Spleen (tissue), 11 donors: ENCODE measurements at regions not wholly inside any gene's neighbourhood (a gene's known extent, or its start where the extent isn't known, plus 50 kb on each side); places are given as distances from the start of the nearest gene placed in this dataset.

Experiments used
- DNase-seq: peaks from one replicate; pipeline ENCODE4 v3.0.0-alpha.2; 2020
- H3K27ac ChIP-seq, 8 donors: fragments of 200-600 bp; sonication (generic) in 7 of 8; 1 replicate in 4 of 8; 2 replicates in 4 of 8; pipeline versions ENCODE4 v1.5.0 to v1.8.0; 2016 to 2021; ENCODE audit warnings: inconsistent platforms in 4 of 8, mild to moderate bottlenecking in 4 of 8, moderate library complexity in 1 of 8
- H3K27me3 ChIP-seq, 7 donors: fragments of 200-600 bp; sonication (generic) in 6 of 7; replicated peaks in 1 of 7; 1 replicate in 4 of 7; 2 replicates in 3 of 7; pipeline versions ENCODE4 v1.5.0 to v1.8.0; 2016 to 2021; ENCODE audit warnings: inconsistent platforms in 3 of 7, mild to moderate bottlenecking in 1 of 7
- H3K36me3 ChIP-seq, 6 donors: fragments of 200-600 bp; sonication (generic) in 5 of 6; 1 replicate in 4 of 6; 2 replicates in 2 of 6; pipeline versions ENCODE4 v1.5.0 to v1.8.0; 2016 to 2021; ENCODE audit warnings: inconsistent platforms in 2 of 6
- H3K4me1 ChIP-seq, 6 donors: fragments of 200-600 bp; sonication (generic) in 5 of 6; 1 replicate in 3 of 6; 2 replicates in 3 of 6; pipeline versions ENCODE4 v1.5.0 to v1.8.0; 2016 to 2021; ENCODE audit warnings: inconsistent platforms in 3 of 6
- H3K4me3 ChIP-seq, 8 donors: fragments of 200-600 bp; sonication (generic) in 7 of 8; 1 replicate in 4 of 8; 2 replicates in 4 of 8; pipeline versions ENCODE4 v1.5.0 to v1.8.0; 2016 to 2021; ENCODE audit warnings: inconsistent platforms in 4 of 8, mild to moderate bottlenecking in 4 of 8, moderate library complexity in 2 of 8
- H3K9me3 ChIP-seq, 8 donors: fragments of 200-600 bp; sonication (generic) in 7 of 8; 1 replicate in 4 of 8; 2 replicates in 4 of 8; pipeline versions ENCODE4 v1.5.0 to v1.8.0; 2016 to 2021; ENCODE audit warnings: inconsistent platforms in 4 of 8
- POLR2A ChIP-seq, 3 donors: fragments of 450-650 bp; IDR thresholded peaks; one replicate each; pipeline ENCODE4 v1.5.1; 2017; ENCODE audit warnings: antibody characterized with exemption in 3 of 3, mild to moderate bottlenecking in 1 of 3
- POLR2AphosphoS5 ChIP-seq, 3 donors: sonication (generic); formaldehyde crosslinking; IDR thresholded peaks; one replicate each; pipeline ENCODE4 v1.5.1; 2017; ENCODE audit warnings: antibody characterized with exemption in 3 of 3
- WGBS, 5 donors: extraction: QIAGEN DNeasy Blood & Tissue Kit in 3 of 5; methylation state at CpG; one replicate each; pipeline versions ENCODE4 v1.1.5 to v1.1.7; 2013 to 2018; 5-methylcytosine and 5-hydroxymethylcytosine counted together
- intact Hi-C: fragments of 100-400 bp; cut with DNase I; formaldehyde crosslinking; loops from one replicate; pipeline ENCODE4 v1.15.0; 2023; ENCODE audit warnings: low total_unique reads
- TF ChIP-seq, protein P1 (sequence below), 11 experiments: fragments of 200-600 bp in 7 of 11; fragments of 450-650 bp in 4 of 11; sonication (generic) in 4 of 11; IDR thresholded peaks in 8 of 11; conservative IDR thresholded peaks in 3 of 11; 1 replicate in 7 of 11; 2 replicates in 4 of 11; pipeline versions ENCODE4 v1.4.0 to v1.8.0; 2016 to 2021; ENCODE audit warnings: antibody characterized with exemption in 11 of 11, inconsistent platforms in 4 of 11, mild to moderate bottlenecking in 1 of 11
- donor health status: healthy with polysubstance abuse.
- donor health status: DM: no; HTN: no; CAD: no; lungs with moderate emphysema.
- donor health status: DM: no; HTN: no; CAD: no.
- donor health status: Bipolar disorder and iron deficiency.
- donor health status: healthy.
- donor health status: DM: no; HTN: no; CAD: no.
- donor health status: DM: yes; HTN: yes; CAD: no.

DNA sequence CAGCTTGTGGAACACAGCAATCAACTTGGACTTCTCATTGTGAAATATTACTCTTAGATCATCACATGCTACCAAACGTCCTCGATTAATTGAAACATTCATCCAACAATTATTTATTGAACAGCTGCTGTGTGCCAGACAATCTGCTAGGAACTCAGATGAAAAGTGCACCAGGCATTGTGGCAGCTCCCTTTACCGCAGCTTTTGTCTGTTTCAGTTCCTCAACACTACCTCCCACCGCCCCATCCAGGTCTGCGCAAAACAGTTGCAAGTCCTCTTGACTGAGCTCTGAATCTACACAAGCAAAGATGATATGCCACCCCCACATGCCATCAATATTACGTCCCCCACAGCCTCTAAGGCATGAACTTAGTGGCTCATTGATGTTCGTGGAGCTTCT is 1094.4 kb upstream of the MAP3K7 start:
- no peak overlapping the region for H3K27ac ChIP-seq
- no peaks in the 10 kb centered on the region for H3K9me3 ChIP-seq
- TF ChIP-seq, protein P1, sequence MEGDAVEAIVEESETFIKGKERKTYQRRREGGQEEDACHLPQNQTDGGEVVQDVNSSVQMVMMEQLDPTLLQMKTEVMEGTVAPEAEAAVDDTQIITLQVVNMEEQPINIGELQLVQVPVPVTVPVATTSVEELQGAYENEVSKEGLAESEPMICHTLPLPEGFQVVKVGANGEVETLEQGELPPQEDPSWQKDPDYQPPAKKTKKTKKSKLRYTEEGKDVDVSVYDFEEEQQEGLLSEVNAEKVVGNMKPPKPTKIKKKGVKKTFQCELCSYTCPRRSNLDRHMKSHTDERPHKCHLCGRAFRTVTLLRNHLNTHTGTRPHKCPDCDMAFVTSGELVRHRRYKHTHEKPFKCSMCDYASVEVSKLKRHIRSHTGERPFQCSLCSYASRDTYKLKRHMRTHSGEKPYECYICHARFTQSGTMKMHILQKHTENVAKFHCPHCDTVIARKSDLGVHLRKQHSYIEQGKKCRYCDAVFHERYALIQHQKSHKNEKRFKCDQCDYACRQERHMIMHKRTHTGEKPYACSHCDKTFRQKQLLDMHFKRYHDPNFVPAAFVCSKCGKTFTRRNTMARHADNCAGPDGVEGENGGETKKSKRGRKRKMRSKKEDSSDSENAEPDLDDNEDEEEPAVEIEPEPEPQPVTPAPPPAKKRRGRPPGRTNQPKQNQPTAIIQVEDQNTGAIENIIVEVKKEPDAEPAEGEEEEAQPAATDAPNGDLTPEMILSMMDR (IDR thresholded peaks at IDR 0.05 in 8 of 11, conservative IDR thresholded peaks at IDR 0.05 in 3 of 11): no peak
- no peak for TF ChIP-seq POLR2AphosphoS5 (IDR thresholded peaks at IDR 0.05)
- H3K36me3 ChIP-seq: no peaks in the 10 kb centered on the region
- H3K4me1 ChIP-seq: no peaks in the 10 kb centered on the region
- H3K27me3 ChIP-seq: no peaks in the 10 kb centered on the region
- WGBS, 5 donors: 79 to 91% (median 86%) methylated on average over 7 of the region's 7 CpGs
- no peak for DNase-seq
- intact Hi-C loops: no loop called here
- H3K4me3 ChIP-seq: no peak overlapping the region

DNA sequence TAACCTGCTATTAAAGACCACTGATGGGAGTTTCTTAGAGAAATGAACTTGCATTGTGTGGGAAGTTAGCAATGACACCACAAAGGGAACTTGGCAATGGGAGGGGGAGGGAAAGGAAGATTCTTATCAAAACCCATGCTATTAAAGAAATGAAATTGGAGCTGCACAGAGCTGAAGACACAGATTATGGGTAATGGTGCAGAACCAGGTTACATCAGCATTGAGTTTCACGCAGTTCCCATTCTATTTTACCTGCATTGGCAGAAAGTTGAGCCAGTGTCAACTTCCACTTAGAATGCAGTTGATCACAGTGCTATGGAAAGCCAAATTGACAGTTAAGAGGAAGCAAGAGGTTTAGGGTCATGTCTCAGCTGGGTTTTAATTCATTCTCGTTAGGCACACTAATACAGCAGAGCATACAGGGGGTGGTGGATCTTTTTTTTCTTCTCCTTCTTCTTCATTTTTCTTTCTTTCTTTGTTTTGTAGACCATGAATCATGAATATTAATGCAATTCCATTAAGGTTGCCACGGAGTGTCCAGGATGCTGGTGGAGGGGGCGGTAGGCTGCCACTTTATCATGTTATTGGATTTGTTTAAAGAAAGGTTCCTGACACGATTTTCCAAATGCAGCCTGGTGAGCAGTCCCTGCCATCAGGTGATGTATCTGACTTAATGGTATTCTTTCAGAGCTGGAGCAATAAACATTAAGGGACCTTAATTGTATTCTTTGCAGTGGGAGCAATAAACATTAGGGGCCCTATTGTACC is 1092.0 kb upstream of the MAP3K7 start:
- TF ChIP-seq, protein P1 (IDR thresholded peaks at IDR 0.05 in 8 of 11, conservative IDR thresholded peaks at IDR 0.05 in 3 of 11): no peak
- no peak for TF ChIP-seq POLR2AphosphoS5 (IDR thresholded peaks at IDR 0.05)
- TF ChIP-seq POLR2A (IDR thresholded peaks at IDR 0.05): no peak
- H3K9me3 ChIP-seq: no peaks in the 10 kb centered on the region
- H3K4me1 ChIP-seq: no peaks in the 10 kb centered on the region
- no peaks in the 10 kb centered on the region for H3K27me3 ChIP-seq
- H3K4me3 ChIP-seq: no peak overlapping the region
- no peak for DNase-seq
- H3K27ac ChIP-seq: no peak overlapping the region
- intact Hi-C loops: no loop called here
- no peaks in the 10 kb centered on the region for H3K36me3 ChIP-seq
- WGBS, 5 donors: 64 to 81% (median 75%) methylated on average over 5 of the region's 5 CpGs

DNA sequence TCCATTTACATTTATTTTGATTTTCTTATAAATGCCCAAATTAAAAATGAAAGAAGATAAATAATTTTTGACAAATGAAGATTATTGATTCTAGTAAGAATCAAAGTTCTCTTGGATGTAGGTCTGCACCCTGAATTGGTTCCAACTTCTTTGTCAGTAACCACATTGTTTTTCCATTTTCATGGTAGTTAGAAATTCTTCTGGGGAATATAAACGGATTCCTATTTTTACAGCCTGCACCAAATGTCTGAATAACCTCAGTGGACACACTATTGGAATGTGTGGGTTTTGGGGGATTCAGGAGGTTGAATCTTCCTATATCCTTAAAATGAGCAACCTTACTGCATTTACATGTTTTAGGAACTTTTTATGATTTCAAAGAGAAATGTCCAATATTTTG is 1085.3 kb upstream of the MAP3K7 start:
- WGBS, 5 donors: 72 to 85% (median 75%) methylated on average over 1 of the region's 1 CpG
- H3K4me1 ChIP-seq: no peaks in the 10 kb centered on the region

DNA sequence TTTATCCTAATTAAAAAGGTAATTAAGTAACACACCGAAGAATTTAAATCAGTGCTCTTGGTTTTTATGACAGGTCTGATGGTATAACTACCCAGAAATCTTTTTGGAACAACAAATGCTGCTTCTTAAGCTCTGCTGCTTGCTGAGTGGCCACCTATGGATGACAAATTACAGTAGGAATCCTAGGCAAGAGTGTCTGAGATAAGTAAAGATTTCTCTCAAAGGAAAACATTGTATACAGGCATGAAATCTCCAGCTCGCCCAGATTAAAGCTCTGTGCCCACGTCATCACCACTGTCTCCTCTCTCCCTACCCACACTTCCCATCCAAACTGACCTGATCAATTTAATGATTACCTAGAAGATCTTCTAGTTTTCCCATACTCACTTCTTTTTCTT is 1083.0 kb upstream of the MAP3K7 start:
- H3K4me3 ChIP-seq: no peak overlapping the region
- 76 to 89% (median 79%) methylated on average over 3 of the region's 3 CpGs for WGBS, 5 donors
- no peaks in the 10 kb centered on the region for H3K9me3 ChIP-seq
- H3K36me3 ChIP-seq: no peaks in the 10 kb centered on the region
- H3K27ac ChIP-seq: no peak overlapping the region
- no peak for TF ChIP-seq POLR2A (IDR thresholded peaks at IDR 0.05)
- TF ChIP-seq POLR2AphosphoS5 (IDR thresholded peaks at IDR 0.05): no peak
- TF ChIP-seq, protein P1 (IDR thresholded peaks at IDR 0.05 in 8 of 11, conservative IDR thresholded peaks at IDR 0.05 in 3 of 11): no peak
- intact Hi-C loops: no loop called here
- no peak for DNase-seq
- no peaks in the 10 kb centered on the region for H3K4me1 ChIP-seq
- no peaks in the 10 kb centered on the region for H3K27me3 ChIP-seq

More for the DNA sequence above, 1085.3 kb upstream of the MAP3K7 start:
- no peaks in the 10 kb centered on the region for H3K36me3 ChIP-seq
- no peaks in the 10 kb centered on the region for H3K9me3 ChIP-seq
- no peak for DNase-seq
- no peak for TF ChIP-seq POLR2A (IDR thresholded peaks at IDR 0.05)
- TF ChIP-seq, protein P1 (IDR thresholded peaks at IDR 0.05 in 8 of 11, conservative IDR thresholded peaks at IDR 0.05 in 3 of 11): no peak
- TF ChIP-seq POLR2AphosphoS5 (IDR thresholded peaks at IDR 0.05): no peak
- intact Hi-C loops: no loop called here
- H3K4me3 ChIP-seq: no peak overlapping the region
- no peak overlapping the region for H3K27ac ChIP-seq
- no peaks in the 10 kb centered on the region for H3K27me3 ChIP-seq
